WI38 (cell line): ENCODE measurements at regions not wholly inside any gene's neighbourhood (a gene's known extent, or its start where the extent isn't known, plus 50 kb on each side); places are given as distances from the start of the nearest gene placed in this dataset.

Experiments
- H3K4me3 ChIP-seq: 2 replicates; pipeline ENCODE4 v1.5.1; 2011; ENCODE audit warnings: low read depth, mild to moderate bottlenecking, control low read depth, low read length
- CTCF ChIP-seq: IDR thresholded peaks from 2 replicates; pipeline ENCODE4 v1.5.1; 2012; ENCODE audit warnings: low read depth, mild to moderate bottlenecking, control low read depth, low read length

- no peak overlapping the region for H3K4me3 ChIP-seq
- no peak for TF ChIP-seq CTCF
Observed at GRCh38 chr2:122514451-122514996, 759.1 kb downstream of the TSN start.

GRCh38 chr2:122515731-122516290, 760.4 kb downstream of the TSN start:
- TF ChIP-seq CTCF, result no peak
- no peak overlapping the region for H3K4me3 ChIP-seq

- no peak for TF ChIP-seq CTCF
Observed at GRCh38 chr2:122516775-122517174, 761.3 kb downstream of the TSN start.

GRCh38 chr2:122519366-122519765, 763.9 kb downstream of the TSN start:
- TF ChIP-seq CTCF, result no peak
- no peak overlapping the region for H3K4me3 ChIP-seq

More at GRCh38 chr2:122516775-122517174, 761.3 kb downstream of the TSN start:
- H3K4me3 ChIP-seq, result no peak overlapping the region

GRCh38 chr2:122519821-122520611, 764.6 kb downstream of the TSN start:
- TF ChIP-seq CTCF, result no peak
- H3K4me3 ChIP-seq, result no peak overlapping the region

- no peak for TF ChIP-seq CTCF
- no peak overlapping the region for H3K4me3 ChIP-seq
Observed at GRCh38 chr2:122523143-122523542, 767.7 kb downstream of the TSN start.

GRCh38 chr2:122523981-122524380, 768.5 kb downstream of the TSN start:
- no peak for TF ChIP-seq CTCF
- H3K4me3 ChIP-seq, result no peak overlapping the region
